Activated CD4-positive, alpha-beta memory T cell treated with anti-CD3 and anti-CD28 coated beads, Interleukin-2, amount 10 ng/mL, durations not matched to agents 7 days and 5 days (primary cell): ENCODE measurements at regions not wholly inside any gene's neighbourhood (a gene's known extent, or its start where the extent isn't known, plus 50 kb on each side); places are given as distances from the start of the nearest gene placed in this dataset.

Experiments
- CTCF ChIA-PET: fragments of 350-600 bp; sonication (Branson Sonifier 250); formaldehyde crosslinking; loops from one replicate; lab custom pipeline; 2021; ENCODE audit warnings: antibody characterized with exemption, inconsistent platforms; lab: Charles Lee
- POLR2A ChIA-PET: fragments of 350-600 bp; sonication (Branson Sonifier 250); formaldehyde crosslinking; loops from one replicate; lab custom pipeline; 2021; ENCODE audit warnings: antibody characterized with exemption; lab: Charles Lee
- DNase-seq: peaks from one replicate; pipeline ENCODE4 v3.0.0-alpha.2; 2020
- H3K27ac Mint-ChIP-seq: one replicate; pipeline ENCODE4 v1.8.0; 2021; ENCODE audit warnings: mild to moderate bottlenecking, mixed read lengths
- H3K27me3 Mint-ChIP-seq: one replicate; pipeline ENCODE4 v1.8.0; 2021; ENCODE audit warnings: mixed read lengths
- H3K36me3 Mint-ChIP-seq: one replicate; pipeline ENCODE4 v1.8.0; 2021; ENCODE audit warnings: low read depth, mixed read lengths
- H3K4me1 Mint-ChIP-seq: one replicate; pipeline ENCODE4 v1.8.0; 2021; ENCODE audit warnings: mixed read lengths
- H3K4me3 Mint-ChIP-seq: one replicate; pipeline ENCODE4 v1.8.0; 2021; ENCODE audit warnings: mild to moderate bottlenecking, mixed read lengths
- H3K9me3 Mint-ChIP-seq: one replicate; pipeline ENCODE4 v1.8.0; 2021; ENCODE audit warnings: mixed read lengths

DNA sequence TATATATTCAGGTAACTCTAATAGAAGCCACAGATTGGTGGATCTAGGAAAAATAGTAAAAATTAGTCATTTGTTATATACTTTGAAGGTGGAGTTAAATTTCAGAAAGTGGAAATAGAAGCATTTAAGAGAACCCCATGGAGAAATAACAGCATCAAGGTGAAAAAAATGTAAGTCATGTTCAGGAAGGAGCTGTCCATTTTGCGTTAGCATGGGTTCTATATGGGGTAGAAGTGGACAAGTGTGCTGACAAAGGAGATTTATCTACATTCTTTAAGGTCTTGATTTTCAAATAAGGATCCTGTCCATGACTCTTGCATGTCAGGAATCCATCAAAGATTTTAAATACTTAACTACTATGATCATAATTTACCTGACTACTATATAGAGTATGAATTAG is 50.2 kb upstream of the ROBO1 start:
- DNase-seq = no peak
- ChIA-PET CTCF (no interaction called here), POLR2A (no interaction called here)
- H3K27ac Mint-ChIP-seq = no peak overlapping the region
- H3K9me3 Mint-ChIP-seq = peaks cover 18% of the 10 kb centered on the region
- H3K4me1 Mint-ChIP-seq = no peaks in the 10 kb centered on the region
- H3K27me3 Mint-ChIP-seq = no peaks in the 10 kb centered on the region
- no peak overlapping the region for H3K4me3 Mint-ChIP-seq
- no peaks in the 10 kb centered on the region for H3K36me3 Mint-ChIP-seq
